Bronchial epithelial cell (primary cell): ENCODE measurements at regions not wholly inside any gene's neighbourhood (a gene's known extent, or its start where the extent isn't known, plus 50 kb on each side); places are given as distances from the start of the nearest gene placed in this dataset.

Experiments
- DNase-seq: peaks from one replicate; pipeline ENCODE4 v3.0.0-alpha.2; 2010; ENCODE audit warnings: low read depth
- FAIRE-seq: peaks from 2 replicates; lab custom pipeline; 2011; peaks lifted over from hg19 to GRCh38; lab: Jason Lieb, UNC
- H3K27me3 ChIP-seq: 2 replicates; pipeline ENCODE4 v1.5.1; 2011; ENCODE audit warnings: low read length; ENCODE audit not compliant: control insufficient read depth, insufficient read depth
- H3K36me3 ChIP-seq: 2 replicates; pipeline ENCODE4 v1.5.1; 2011; ENCODE audit warnings: low read length; ENCODE audit not compliant: control insufficient read depth, insufficient read depth
- H3K4me3 ChIP-seq: 2 replicates; pipeline ENCODE4 v1.5.1; 2011; ENCODE audit warnings: mild to moderate bottlenecking, low read depth, low read length, control low read depth
- CTCF ChIP-seq: IDR thresholded peaks from 2 replicates; pipeline ENCODE4 v1.5.1; 2011; ENCODE audit warnings: mild to moderate bottlenecking, moderate library complexity, low read length, control low read depth, inconsistent platforms; ENCODE audit not compliant: insufficient read depth, severe bottlenecking

- FAIRE-seq (no peak), DNase-seq (no peak)
- no peak for TF ChIP-seq CTCF
- Histone ChIP-seq H3K4me3 (no peak overlapping the region), H3K27me3 (no peaks in the 10 kb centered on the region), H3K36me3 (no peaks in the 10 kb centered on the region)
Measured at GRCh38 chr4:23332313-23332712, 557.5 kb downstream of the PPARGC1A start.

- FAIRE-seq (no peak), DNase-seq (no peak)
- TF ChIP-seq CTCF = no peak
- Histone ChIP-seq H3K27me3 (no peaks in the 10 kb centered on the region), H3K36me3 (no peaks in the 10 kb centered on the region), H3K4me3 (no peak overlapping the region)
Measured at GRCh38 chr4:23327120-23327519, 562.7 kb downstream of the PPARGC1A start.

- no peaks in the 10 kb centered on the region for H3K27me3 ChIP-seq
- no peaks in the 10 kb centered on the region for H3K36me3 ChIP-seq
- H3K4me3 ChIP-seq = no peak overlapping the region
- DNase-seq (peak; percentile 82), FAIRE-seq (peak; percentile 76)
- no peak for TF ChIP-seq CTCF
Measured at GRCh38 chr4:23324021-23324690, 565.7 kb downstream of the PPARGC1A start.

- Histone ChIP-seq H3K4me3 (no peak overlapping the region), H3K27me3 (no peaks in the 10 kb centered on the region), H3K36me3 (no peaks in the 10 kb centered on the region)
- DNase-seq (no peak), FAIRE-seq (no peak)
- TF ChIP-seq CTCF = no peak
Measured at GRCh38 chr4:23323436-23323835, 566.4 kb downstream of the PPARGC1A start.

GRCh38 chr4:23322732-23323131, 567.1 kb downstream of the PPARGC1A start:
- TF ChIP-seq CTCF = no peak
- Histone ChIP-seq H3K4me3 (no peak overlapping the region), H3K36me3 (no peaks in the 10 kb centered on the region), H3K27me3 (no peaks in the 10 kb centered on the region)
- no peak for FAIRE-seq
- no peak for DNase-seq
